ENCODE measurements at regions not wholly inside any gene's neighbourhood (a gene's known extent, or its start where the extent isn't known, plus 50 kb on each side); places are given as distances from the start of the nearest gene placed in this dataset.

DNA sequence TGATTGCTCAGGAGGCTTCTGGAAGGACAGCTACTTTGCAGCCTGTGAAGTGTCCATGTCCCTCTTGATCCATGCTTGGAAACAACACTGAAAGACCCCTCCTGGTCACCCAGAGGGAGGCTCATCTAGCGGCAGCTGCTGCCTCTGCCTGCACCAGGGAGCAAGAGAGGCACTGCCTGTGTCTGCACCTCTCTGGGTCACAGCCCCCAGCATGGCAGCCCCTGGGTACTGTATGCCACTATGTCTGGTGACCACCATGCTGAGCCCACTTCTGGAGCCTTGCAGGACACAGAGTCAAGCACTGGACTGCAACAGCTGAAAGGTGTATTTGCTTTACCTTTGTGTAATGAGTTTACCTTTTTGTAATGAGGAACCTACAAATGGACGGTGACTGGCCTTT is 186.3 kb upstream of the MYT1L start:
- TF ChIP-seq CTCF (IDR thresholded peaks at IDR 0.05) (no peak), POLR2A (IDR thresholded peaks at IDR 0.05) (no peak)

All from uterus (tissue), 2 donors.